ENCODE measurements at regions not wholly inside any gene's neighbourhood (a gene's known extent, or its start where the extent isn't known, plus 50 kb on each side); places are given as distances from the start of the nearest gene placed in this dataset.

DNA sequence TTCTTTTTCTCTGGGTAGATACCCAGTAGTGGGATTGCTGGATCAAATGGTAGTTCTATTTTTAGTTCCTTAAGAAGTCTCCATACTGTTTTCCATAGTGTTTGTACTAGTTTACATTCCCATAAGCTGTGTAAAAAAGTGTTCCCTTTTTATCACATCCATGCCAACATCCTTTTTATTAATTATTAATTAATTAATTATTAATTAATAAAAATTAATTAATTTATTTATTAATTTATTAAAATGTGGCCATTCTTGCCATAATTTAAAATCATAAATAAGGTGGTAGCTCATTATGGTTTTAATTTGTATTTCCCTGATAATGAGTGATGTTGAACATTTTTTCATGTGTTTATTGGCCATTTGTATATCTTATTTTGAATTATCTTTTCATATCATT is 173.9 kb upstream of the FOXN2 start:
- DNase-seq = no peak

DNA sequence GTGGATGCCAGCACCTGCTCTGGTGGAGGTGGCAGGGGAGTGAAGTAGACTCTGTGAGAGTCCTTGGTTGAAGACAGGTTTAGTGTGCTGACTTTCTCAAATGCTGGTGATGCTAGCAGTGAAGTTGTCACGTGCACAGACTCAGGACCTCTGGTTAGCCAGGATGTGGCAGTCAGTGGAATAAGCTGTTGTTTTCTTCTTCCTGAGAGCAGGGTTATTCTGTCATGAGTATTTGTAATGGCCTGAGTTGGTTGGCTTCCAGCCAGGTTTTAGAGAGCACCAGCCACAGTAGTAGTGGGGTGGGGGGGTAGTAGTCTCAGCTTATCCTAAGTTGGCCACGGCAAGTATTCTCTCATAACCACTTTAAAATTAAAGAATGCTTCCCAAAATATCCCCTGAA is 169.7 kb upstream of the FOXN2 start:
- peak; percentile 16 for DNase-seq

DNA sequence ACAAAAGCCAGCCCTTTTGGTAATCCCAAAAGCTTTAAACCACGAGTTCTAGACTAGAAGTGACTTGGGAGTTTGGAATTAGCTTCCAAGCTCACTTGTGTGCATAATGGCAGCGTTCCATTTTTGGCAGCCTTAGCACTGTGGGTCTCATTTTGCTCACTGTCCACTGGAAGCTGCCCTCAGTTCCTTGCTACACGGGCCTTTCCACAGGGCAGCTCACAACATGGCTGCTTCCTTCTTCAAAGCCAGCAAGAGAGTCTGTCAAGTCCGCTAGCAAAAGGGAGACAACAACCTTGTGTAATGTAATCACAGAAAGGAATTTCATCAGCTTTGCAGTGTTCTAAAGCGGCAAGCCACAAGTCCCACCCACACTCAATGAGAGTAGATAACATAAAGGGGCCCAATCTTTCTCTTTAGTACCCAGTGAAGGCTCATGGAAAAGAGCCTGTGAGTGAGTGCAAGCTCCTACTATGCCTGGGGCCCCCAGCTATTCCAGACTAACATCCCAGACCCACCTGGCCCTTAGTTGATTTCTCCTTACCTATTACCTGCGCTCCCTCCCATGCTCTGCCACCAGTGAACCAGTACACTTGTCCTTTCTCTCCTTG is 168.5 kb upstream of the FOXN2 start:
- DNase-seq = no peak

DNA sequence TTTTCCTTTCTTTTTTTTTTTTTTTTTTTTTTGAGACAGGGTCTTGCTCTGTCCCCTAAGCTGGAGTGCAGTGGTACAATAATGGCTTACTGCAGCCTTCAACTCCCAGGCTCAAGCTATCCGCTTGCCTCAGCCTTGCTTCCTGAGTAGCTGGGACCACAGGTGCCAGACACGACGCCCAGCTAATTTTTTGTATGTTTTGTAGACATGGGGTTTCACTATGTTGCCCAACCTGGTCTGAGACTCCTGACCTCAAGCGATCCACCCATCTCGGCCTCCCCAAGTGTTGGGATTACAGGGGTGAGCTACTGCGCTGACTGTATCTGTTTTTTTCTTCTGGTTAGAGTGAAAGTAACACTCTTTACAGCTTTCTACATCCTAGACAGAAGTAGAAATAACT is 167.9 kb upstream of the FOXN2 start:
- no peak for DNase-seq

DNA sequence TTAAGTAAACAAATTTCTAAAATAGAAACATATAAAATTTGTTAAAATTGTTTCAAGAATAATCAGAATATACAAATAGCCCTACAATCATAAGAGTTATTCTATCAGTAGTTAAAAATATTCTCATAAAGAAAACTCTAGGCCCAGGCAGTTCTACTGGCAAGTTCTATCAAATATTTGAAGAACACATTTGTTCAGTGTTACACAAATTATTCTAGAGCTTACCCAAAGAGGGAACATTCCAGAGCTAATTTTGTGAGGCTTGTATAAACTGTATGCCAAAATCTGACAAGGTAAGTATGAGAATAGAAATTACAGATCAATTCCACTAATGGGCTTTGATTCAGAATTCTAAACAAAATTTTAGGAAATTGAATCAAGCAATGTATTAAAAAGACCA is 166.8 kb upstream of the FOXN2 start:
- no peak for DNase-seq

DNA sequence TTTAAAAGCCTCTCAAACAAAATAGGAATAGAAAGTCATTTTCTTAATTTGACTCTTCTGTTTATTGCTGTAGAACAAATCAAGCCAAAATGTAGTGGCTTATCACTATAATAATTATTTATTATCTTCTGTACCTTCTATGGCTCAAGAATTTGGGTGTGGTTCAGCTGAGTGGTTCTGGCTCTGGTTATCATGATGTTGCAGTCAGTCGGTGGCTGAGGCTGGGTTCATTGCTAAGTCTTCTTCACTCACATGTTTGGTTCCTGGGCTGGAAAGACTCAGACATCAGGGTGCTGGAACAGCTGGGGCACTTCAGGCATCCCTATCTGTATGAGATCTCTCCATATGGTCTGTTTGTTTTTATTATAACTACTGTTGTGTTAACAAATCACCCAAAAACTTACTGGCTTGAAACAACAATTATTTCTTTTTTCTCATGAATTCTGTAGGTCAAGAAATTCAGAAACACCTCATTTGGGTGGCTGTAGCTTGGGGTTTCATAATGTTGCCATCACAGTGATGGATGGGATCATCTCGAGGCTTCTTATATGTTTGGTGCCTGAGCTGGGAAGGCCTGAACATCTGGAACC is 165.5 kb upstream of the FOXN2 start:
- no peak for DNase-seq

DNA sequence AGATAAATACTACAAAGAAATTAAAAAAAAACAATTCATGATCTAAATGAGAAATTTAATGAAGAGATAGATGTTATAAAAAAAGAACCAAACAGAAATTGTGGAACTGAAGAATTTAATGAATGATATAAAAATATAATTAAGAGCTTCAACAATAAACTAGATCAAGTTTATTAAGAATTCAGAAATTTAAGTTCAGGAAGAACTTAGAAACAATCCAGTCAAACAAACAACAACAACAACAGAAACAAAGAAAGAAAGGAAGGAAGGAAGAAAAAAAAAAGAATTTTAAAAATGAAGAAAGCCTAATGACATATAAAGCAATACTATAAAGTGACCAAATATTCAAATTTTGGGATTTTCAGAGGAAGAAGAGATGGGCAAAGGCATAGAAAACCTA is 157.3 kb upstream of the FOXN2 start:
- no peak for DNase-seq

DNA sequence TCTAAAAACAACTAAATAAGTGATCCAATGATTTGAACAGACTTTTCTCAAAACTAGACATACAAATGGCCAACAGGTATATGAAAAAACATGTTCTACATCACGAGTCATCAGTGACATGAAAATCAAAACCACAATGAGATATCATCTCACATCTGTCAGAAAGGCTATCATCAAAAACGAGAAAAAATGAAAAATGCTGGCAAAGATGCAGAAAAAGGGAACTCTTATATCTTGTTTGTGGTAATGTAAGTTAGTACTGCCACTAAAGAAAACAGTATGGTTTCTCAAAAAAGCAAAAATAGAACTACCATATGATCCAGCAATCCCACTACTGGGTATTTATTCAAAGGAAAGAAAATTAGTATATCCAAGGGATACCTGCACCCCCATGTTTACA is 152.9 kb upstream of the FOXN2 start:
- no peak for DNase-seq

DNA sequence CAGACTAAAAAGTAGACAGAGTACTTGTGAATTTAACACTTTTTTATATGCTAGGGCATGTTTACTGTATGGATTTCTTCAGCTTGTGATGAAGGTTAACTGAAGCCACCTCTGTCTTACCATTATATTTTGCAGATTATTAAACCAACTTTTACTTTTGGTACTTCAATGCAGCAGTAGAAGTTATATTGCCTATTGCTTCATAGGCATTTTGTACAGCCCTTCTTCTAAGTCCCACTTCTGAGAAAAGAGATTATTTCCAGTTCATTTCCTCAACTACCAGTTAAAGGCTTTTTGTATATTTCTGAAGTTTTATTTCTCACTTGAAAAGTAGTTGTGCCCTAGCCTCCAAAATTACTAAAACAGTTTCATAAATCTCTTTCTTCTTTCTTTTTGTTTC is 151.7 kb upstream of the FOXN2 start:
- no peak for DNase-seq

DNA sequence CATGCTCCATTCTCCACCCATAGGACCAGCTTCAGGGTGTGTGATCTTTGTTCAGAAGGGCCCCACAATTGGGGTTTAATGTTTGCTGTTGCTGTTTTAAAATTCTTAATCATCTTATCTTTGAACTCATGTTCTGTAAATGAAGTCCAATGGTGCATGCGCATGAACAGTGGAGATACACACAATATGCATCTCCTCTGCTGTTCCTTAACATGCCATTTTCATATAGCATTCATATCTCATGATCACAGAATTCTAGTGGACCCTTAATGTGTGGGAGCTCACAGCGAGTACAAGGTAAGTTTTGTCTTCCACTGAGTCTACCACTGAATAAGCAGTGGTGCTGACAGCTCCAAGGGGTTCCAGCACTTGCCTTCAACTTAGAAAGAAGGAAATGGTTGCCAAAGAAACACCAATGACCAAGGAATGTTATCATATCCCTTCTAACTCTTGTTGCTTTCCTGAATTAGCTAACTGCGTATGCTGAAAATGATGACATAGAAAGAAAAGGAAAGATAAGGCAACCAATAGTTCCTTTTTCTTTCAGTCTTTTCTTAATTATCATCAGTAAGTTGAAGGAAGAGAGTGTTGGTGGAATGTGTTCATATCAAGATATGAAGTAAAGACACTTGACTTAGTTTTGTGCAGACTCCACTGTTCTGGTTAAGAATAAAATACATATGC is 149.3 kb upstream of the FOXN2 start:
- DNase-seq = no peak

DNA sequence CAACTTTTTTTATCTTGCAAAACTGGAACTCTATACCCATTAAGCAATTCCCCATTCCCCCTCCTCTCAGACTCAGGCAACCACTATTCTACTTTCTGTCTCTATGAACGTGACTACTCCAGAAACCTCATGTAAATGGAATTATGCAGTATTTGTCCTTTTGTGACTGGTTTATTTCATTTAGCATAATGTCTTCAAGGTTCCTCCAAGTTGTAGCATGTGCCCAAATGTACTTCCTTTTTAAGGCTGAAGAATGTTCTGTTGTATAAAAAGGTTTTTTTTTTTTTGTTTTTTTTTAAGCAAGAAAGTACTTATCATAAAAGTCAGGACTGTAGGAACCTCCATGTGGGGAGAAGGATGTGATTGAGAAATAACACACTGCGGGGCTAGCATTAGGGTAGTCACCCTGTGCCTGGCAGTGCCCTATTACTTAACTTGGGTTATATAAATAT is 145.3 kb upstream of the FOXN2 start:
- no peak for DNase-seq

DNA sequence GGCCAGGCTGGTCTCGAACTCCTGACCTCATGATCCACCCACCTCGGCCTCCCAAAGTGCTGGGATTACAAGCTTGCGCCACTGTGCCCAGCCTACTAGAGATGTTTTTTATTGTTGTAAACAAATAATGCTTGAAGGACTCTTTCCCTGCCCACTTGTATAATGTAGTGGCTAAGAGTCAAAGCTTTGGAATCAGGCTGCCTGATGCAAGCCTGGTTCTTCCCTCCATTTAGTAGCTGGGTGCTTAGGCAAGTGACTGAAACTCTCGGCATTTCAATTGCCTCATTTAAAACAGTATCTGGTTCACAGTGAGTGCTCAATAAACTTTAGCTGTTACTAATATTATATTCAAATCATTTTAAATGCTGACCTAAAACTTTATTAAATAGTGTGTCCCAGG is 144.2 kb upstream of the FOXN2 start:
- DNase-seq = no peak

DNA sequence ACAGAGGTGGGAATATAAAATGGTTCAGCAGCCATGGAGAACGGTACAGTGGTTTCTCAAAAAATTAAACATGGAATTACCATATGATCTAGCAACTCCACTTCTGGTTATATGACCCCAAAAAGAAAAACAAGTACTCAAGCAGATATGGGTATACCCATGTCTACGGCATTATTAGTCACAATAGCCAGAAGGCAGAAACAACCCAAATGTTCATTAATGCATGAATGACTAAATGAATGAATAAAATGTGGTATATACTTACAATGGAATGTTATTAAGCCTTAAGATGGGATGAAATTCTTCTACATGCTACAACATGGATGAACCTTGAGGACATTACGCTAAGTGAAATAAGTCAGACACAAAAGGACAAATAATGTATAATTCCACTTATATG is 141.3 kb upstream of the FOXN2 start:
- DNase-seq = no peak

DNA sequence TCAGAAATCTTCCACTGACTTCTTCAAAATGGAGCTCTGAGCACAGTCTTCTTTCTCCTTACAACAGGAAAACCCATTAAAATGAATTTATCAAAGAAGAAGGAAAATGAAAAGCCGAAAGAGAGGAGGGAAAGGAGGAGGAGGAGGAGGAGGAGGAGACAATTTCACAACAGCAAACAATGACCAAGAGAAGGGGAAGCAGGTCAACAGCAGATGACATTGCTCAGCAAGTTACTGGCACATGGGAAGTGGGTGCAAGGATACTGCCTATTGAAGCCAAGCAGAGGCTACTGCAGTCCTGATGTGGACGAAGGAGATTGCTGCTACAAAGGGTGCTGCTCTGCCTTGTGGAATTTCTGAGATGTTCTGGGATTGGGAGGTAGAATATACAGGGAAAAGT is 140.0 kb upstream of the FOXN2 start:
- no peak for DNase-seq

DNA sequence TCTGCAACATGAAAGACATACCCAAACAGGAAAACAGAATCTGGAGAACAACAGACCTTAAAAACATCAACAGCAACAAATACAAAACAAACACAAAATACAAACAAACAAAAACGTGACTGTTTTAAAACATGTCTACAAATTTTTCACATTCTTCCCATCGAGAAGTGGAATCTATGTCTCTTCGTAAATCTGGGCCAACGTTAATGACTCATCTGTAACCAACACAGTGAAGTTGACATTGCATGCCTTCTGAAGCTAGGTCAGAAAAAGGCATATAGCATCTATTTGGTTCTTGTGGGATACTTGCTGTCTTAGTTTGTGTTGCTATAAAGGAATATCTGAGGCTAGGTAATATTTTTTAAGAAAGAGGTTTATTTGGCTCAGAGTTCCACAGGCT is 139.2 kb upstream of the FOXN2 start:
- DNase-seq = no peak

DNA sequence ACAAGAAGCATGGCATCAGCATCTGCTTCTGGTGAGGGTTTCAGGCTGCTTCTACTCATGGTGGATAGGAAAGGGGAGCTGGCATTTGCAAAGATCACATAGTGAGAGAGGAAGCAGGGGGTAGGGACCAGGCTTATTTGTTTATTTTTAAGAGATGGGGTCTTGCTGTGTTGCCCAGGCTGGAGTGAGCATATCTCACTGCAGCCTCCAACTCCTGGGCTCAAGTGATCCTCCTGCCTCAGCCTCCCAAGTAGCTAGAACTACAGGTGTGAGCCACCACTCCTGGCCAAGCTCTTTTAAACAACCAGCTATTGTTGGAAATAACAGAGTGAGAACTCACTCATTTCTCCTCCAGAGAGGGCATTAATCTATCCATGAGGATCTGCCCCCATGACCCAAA is 138.8 kb upstream of the FOXN2 start:
- DNase-seq = no peak

DNA sequence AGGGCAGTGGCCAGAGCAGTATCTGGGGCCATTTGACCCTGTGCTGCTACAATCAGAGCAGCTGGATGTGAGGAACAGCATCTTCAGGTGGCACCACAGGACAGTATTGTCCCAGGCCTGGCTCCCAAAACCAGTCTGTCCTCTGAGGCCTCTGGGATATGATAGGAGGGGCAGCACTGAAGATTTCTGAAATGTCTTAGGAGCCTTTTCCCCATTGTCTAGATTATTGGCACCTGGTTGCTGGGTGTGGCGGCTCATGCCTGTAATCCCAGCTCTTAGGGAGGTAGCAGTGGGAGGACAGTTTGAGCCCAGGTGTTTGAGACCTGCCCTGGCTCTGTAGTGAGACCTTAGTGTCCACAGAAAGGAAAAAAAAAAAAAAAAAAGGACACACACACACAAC is 137.6 kb upstream of the FOXN2 start:
- DNase-seq = no peak

DNA sequence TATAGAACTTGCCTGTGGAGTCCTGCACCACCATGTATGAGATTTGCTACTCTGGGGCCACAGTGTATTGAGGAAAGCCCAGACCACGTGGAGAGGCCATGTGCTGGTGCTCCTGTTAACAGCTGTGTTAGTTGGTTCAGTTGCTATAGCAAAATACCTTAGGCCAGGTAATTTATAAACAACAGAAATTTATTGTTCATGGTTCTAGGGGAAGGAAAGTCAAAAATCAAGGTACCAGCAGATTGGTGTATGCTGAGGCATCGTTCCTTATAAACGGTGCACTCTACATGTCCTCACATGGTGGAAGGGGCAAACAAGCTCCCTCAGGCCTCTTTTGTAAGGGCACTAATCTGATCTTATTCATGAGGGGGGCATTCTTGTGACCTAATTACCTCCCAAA is 135.9 kb upstream of the FOXN2 start:
- DNase-seq = no peak

DNA sequence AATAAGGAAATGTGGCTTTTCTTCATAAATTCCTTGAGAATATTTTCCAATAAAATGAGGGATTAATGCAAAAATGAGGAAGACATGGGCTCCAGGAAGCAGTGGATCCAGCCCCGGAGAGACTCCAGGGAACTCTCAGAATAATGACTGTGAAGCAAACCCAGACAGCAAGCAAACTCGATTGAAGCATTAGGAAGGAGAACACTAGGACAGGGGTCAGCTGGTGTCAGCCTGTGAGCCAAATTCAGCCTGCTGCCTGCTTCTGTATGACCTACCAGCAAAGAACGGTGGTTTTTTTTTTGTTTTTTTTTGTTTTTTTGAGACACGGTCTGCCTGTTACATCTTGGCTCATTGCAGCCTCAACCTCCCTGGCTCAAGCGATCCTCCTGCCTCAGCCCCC is 133.9 kb upstream of the FOXN2 start:
- DNase-seq = peak; percentile 6

DNA sequence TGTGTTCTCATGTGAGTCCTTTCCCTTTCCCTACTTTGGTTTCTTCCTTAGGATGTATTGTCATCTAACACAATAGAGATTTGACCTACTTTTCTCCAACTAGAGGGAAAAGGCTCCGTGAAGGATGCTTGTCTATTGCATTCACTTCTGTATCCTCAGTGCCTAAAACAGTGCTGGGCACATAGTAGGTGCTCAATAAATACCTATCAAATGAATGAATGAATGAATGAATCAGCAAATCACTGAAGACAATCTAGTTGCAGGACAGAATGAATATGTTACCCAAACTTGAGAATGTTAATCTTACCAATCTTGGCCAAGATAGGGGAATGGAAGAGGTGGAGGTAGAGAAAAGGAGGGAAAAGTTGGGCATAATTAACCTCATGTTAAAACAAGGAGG is 131.2 kb upstream of the FOXN2 start:
- no peak for DNase-seq

DNA sequence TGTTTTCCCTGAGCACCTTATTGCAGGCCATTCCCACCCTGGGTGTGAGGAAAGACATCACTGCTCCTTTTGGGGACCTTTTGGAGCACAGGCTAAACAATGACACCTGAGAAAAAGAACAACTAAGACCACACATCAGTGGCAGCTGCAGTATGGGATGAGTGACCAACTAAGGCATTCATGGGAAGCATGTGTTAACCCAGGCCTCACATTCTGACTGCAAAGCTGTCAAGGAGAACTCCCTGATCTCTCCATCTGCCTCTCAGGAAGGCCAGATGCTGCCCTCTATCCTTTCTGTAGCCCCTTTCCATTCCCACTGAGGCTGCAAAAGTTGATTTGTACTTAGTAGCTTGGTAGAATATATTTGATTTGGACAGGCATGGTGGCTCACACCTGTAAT is 130.5 kb upstream of the FOXN2 start:
- DNase-seq = no peak

DNA sequence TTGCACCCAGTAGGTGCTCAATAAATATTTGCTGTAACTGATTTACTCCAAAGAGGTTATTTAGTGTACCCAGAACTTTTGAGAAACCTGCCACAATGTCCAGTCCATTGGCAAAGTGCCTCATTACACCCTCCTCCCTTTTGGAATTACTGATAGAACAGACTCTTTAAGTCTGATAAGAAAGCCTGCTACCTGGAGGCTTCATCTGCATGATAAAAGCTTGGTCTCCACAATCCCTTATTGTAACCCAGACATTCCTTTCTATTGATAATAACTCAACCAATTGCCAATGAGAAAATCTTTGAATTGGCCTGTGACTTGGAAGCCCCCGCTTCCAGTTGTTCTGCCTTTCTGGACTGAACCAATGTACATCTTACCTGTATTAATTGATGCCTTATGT is 127.0 kb upstream of the FOXN2 start:
- no peak for DNase-seq

DNA sequence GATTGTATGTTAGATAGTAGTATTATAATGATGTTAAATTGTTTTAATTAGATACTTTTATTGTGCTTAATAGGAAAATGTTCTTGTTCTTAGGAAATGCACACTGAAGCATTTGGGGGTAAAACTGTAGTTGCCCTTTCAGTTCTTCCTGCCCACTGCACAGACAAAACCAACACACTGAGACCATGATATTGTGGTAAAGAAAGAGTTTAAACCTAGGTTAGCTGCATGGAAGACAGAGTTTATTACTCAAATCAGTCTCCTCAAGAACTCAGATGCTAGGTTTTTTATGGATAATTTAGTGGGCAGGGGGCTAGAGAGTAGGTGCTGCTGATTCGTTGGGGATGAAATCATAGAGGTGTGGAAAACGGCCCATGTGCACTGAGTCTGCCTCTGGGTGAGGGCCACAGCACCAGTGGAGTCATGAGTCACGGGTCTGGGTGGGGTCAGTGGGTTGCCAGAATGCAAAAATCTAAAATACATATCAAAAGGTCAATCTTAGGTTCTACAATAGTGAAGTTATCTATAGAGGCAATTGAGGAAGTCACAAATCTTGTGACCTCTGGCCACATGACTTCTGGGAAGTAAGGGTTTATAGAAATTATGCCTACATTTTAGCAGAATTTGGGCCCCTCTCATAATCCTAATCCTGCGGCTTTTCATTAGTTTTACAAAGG is 124.8 kb upstream of the FOXN2 start:
- DNase-seq = no peak

DNA sequence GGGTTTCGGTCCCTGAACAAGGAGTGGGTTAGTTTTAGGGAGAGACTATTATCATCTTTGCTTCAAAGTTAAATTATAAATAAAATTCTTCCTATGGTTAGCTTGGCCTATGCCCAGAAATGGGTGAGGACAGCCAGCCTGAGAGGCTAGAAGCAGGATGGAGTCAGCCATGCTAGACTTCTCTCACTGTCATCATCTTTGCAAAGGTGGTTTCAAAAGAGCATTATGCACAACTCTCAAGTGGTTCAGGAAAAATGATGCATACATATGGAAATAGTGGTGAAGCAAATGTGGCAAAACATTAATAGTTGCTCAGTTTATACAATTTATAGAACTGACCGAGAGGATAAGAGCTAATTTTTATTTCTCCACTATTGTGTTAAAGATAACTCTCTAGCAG is 124.3 kb upstream of the FOXN2 start:
- no peak for DNase-seq
